Choroid plexus epithelial cell (primary cell): ENCODE measurements at regions not wholly inside any gene's neighbourhood (a gene's known extent, or its start where the extent isn't known, plus 50 kb on each side); places are given as distances from the start of the nearest gene placed in this dataset.

Experiments
- DNase-seq: peaks from one replicate; pipeline ENCODE4 v3.0.0-alpha.2; 2010; ENCODE audit warnings: low read depth
- H3K4me3 ChIP-seq: 2 replicates; pipeline ENCODE4 v1.5.1; 2011; ENCODE audit warnings: low read depth, mild to moderate bottlenecking, control low read depth, low read length, moderate library complexity
- TF ChIP-seq, protein P1 (sequence below): conservative IDR thresholded peaks from 2 replicates; pipeline ENCODE4 v1.5.1; 2011; ENCODE audit warnings: low read depth, mild to moderate bottlenecking, control low read depth, inconsistent platforms, low read length, moderate library complexity

DNA sequence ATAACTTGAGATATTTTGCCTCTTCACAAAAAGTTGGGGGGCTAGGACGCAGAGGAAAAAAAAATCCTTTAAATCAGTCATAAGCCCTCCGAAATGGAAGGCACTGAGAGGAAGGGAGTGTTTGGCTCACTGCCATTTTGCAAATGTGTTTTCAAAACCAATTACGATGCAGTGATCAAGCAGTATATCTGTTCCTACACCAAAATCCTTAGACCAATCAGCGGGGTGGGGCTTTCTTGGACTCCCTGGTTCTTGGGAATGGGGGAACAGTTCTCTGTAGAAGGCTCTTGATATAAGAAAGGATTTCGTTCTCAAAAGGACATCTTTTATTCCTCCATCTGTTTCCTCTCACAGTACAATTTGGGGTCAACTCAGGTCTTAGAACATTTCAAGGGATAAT lies 478.6 kb upstream of the JARID2 start:
- H3K4me3 ChIP-seq = no peak overlapping the region
- TF ChIP-seq, protein P1, sequence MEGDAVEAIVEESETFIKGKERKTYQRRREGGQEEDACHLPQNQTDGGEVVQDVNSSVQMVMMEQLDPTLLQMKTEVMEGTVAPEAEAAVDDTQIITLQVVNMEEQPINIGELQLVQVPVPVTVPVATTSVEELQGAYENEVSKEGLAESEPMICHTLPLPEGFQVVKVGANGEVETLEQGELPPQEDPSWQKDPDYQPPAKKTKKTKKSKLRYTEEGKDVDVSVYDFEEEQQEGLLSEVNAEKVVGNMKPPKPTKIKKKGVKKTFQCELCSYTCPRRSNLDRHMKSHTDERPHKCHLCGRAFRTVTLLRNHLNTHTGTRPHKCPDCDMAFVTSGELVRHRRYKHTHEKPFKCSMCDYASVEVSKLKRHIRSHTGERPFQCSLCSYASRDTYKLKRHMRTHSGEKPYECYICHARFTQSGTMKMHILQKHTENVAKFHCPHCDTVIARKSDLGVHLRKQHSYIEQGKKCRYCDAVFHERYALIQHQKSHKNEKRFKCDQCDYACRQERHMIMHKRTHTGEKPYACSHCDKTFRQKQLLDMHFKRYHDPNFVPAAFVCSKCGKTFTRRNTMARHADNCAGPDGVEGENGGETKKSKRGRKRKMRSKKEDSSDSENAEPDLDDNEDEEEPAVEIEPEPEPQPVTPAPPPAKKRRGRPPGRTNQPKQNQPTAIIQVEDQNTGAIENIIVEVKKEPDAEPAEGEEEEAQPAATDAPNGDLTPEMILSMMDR = no peak
- DNase-seq = no peak

DNA sequence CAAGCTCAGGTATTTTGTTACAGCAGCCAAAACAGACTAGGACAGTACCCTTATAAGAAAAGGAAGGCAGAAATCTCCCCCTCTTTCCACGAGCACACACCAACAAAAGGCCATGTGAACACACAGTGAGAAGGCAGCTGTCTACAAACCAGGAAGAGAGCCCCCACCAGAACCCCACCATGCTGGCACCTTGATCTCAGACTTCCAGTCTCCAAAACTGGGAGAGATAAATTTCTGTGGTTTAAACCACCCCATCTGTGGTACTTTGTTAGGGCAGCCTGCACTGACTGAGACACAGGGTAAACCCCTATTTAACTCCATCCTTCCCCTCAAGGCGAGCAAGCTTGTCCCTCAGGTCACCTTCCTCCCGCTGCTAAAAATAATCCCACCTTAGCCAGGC lies 475.8 kb upstream of the JARID2 start:
- H3K4me3 ChIP-seq = no peak overlapping the region
- TF ChIP-seq, protein P1 = no peak
- DNase-seq = no peak

DNA sequence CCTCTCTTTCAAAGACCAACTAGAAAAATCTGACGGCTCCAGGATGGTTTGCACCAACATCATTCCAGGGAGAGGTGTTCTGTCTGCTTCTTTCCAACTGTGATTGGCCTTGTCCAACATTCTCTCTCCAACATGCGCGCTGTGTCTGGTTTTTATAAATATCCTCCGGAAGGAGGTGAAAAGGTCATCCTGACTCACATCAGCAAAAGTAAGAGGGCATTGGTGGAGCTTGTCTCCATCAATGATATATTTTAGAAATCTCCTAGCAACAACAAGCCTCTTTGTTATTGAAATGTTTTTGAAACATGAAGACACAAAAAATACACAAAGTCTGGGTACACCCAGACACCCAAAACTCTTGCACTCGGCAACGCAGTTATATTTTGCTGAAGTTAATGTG lies 475.3 kb upstream of the JARID2 start:
- TF ChIP-seq, protein P1 = no peak
- DNase-seq = peak; percentile 81

DNA sequence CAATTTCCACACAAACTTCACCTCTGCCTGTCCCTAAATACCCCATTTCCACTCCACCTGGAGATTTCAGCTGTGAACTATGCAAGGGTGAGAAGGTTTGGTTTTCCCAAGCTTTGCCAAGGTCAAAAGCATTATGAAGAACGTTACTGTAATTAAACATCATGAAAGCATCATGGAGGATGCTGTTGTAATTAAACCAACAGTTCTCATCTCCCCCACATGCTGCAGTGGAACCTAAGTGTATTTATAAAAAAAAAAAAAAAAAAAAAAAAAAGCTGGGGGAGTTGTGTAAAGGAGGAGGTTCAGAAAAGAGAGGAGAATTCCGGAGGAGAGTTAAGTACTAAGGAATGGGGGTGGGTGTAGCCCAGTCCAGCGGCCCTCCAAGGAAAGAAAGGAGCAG lies 474.9 kb upstream of the JARID2 start:
- TF ChIP-seq, protein P1 = no peak
- no peak overlapping the region for H3K4me3 ChIP-seq
- DNase-seq = no peak

More for the DNA sequence above, 475.3 kb upstream of the JARID2 start:
- H3K4me3 ChIP-seq = no peak overlapping the region

DNA sequence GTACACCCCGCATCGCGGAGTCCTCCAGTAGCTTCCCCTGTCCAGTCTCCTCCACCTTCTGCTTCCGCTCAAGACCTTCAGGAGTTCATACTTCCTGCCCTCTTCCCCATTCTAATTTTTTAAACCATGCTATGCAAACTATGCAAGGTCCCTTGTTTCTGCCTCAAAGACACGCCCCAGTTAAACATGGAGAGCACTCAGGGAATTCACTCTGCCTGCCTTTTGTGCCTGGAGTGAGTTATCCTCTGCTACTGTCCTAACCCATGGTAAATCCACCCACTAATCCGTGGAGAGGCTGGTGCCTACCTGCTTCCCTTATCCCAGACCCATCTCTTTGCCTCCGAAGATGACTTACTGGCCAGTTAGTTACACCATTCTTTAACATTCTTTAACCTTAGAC lies 473.7 kb upstream of the JARID2 start:
- no peak for DNase-seq
- TF ChIP-seq, protein P1 = no peak

DNA sequence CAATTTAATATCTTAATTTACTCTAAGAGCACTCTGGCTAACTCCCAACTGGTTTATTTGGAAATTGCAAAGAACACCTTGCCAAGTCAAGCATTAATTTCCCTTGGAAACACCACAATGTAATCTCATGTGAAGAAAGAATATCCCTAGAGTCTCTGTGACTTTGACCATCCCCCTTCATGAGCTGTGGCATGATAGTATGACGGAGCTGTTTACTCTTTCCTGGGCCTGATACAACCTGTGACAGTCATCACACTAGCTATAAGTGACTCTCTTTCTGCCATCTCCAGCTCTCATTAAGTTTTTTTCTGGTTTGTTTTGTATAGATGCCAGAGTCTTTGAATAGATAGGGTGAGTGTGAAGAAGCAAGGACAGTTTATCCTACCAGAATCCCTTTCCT lies 470.3 kb upstream of the JARID2 start:
- H3K4me3 ChIP-seq = no peak overlapping the region
- TF ChIP-seq, protein P1 = no peak
- no peak for DNase-seq

More for the DNA sequence above, 473.7 kb upstream of the JARID2 start:
- H3K4me3 ChIP-seq = no peak overlapping the region

DNA sequence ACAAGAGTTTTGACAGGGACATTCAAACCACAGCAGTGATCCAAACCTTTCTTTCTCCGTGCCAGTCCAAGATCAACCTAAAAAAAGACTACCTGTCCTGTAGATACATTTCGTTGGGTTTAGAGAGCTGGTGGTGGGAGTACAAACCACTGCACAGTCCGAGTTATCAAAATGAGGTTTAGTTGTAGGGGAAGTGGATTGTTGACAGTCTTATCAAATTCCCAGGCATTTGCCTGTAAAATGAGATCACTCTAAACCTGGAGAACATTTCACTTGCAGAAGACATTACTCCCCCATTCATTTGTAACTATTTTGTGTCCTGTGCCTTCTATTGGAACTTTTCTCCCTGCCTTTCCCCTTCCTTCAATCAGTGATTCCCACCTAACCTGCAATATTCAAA lies 469.6 kb upstream of the JARID2 start:
- H3K4me3 ChIP-seq = no peak overlapping the region
- no peak for DNase-seq
- TF ChIP-seq, protein P1 = no peak
